OCI-LY3 (cell line): ENCODE measurements at regions not wholly inside any gene's neighbourhood (a gene's known extent, or its start where the extent isn't known, plus 50 kb on each side); places are given as distances from the start of the nearest gene placed in this dataset.

ENCODE experiments used
- H2AFZ ChIP-seq: fragments of 200-600, 300-600 bp; shearing (Covaris generic); 2 replicates; pipeline ENCODE4 v1.6.0; 2014; ENCODE audit warnings: antibody characterized with exemption, low read depth, low read length
- H3K27ac ChIP-seq: fragments of 200-600, 300-600 bp; sonication (generic); 2 replicates; pipeline ENCODE4 v1.5.1; 2014; ENCODE audit warnings: mild to moderate bottlenecking, low read length, moderate library complexity, mixed read lengths
- H3K27me3 ChIP-seq: fragments of 200-600, 300-600 bp; sonication (generic); 2 replicates; pipeline ENCODE4 v1.6.1; 2014; ENCODE audit warnings: low read depth, low read length, mixed read lengths
- H3K36me3 ChIP-seq: fragments of 200-600, 300-600 bp; sonication (generic); replicated peaks from 2 replicates; pipeline ENCODE3; 2014; ENCODE audit warnings: low read depth, low read length, mixed read lengths
- H3K4me1 ChIP-seq: fragments of 300-600, 200-600 bp; sonication (generic); 2 replicates; pipeline ENCODE4 v1.6.1; 2014; ENCODE audit warnings: low read length, mixed read lengths
- H3K4me2 ChIP-seq: fragments of 200-600, 300-600 bp; sonication (generic); 2 replicates; pipeline ENCODE4 v1.6.1; 2014; ENCODE audit warnings: low read length, mixed read lengths
- H3K4me3 ChIP-seq: fragments of 300-600, 200-600 bp; sonication (generic); 2 replicates; pipeline ENCODE4 v1.5.1; 2014; ENCODE audit warnings: antibody characterized with exemption, mild to moderate bottlenecking, low read length, moderate library complexity
- H3K79me2 ChIP-seq: fragments of 300-600, 200-600 bp; shearing (Covaris generic); 2 replicates; pipeline ENCODE4 v1.6.1; 2014; ENCODE audit warnings: mild to moderate bottlenecking, low read length, mixed read lengths
- H3K9ac ChIP-seq: fragments of 300-600, 200-600 bp; shearing (Covaris generic); 2 replicates; pipeline ENCODE4 v1.6.0; 2014; ENCODE audit warnings: mild to moderate bottlenecking, low read length, moderate library complexity
- H3K9me3 ChIP-seq: fragments of 200-600, 300-600 bp; shearing (Covaris generic); 2 replicates; pipeline ENCODE4 v1.6.1; 2014; ENCODE audit warnings: low read length, mixed read lengths; ENCODE audit not compliant: insufficient read depth
- H4K20me1 ChIP-seq: fragments of 200-600, 300-600 bp; sonication (generic); 2 replicates; pipeline ENCODE4 v1.6.1; 2016; ENCODE audit warnings: low read length, mixed read lengths; ENCODE audit not compliant: insufficient read depth
- EZH2phosphoT487 ChIP-seq: fragments of 200-600 bp; shearing (Covaris generic); IDR thresholded peaks from 2 replicates; pipeline ENCODE4 v1.6.1; 2018; ENCODE audit warnings: antibody characterized with exemption, mixed run types, low read depth
- TF ChIP-seq, protein P1 (sequence below): fragments of 200-600, 300-600 bp; sonication (generic); IDR thresholded peaks from 2 replicates; pipeline ENCODE4 v1.5.1; 2014; ENCODE audit warnings: antibody characterized with exemption, low read length, low read depth

DNA sequence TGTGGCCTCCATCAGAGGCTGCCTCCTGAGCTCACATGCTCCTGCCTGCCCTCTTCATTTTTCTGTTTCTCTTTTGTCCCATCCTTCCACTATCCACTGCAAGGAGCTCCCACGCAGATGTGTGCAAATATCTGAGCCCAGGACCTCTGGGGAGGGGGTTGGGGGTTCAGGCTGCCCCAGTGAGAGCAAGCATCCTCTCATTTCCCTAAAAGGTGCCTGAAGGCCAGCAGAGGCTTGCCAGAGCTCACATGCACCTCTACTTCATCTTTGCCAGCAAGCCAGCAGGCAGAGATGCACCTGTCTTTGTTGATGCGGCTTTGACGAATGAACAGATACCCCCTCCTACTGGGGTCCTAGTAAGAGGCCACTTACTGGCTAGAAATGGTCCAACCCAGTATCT, 128.8 kb downstream of the FGF9 start:
- H3K27me3 ChIP-seq, result no peaks in the 10 kb centered on the region
- H4K20me1 ChIP-seq, result no peaks in the 10 kb centered on the region
- H3K36me3 ChIP-seq, result no peaks in the 10 kb centered on the region
- no peak overlapping the region for H2AFZ ChIP-seq
- no peak overlapping the region for H3K4me3 ChIP-seq
- no peak overlapping the region for H3K27ac ChIP-seq
- H3K4me2 ChIP-seq, result no peak overlapping the region
- TF ChIP-seq, protein P1, sequence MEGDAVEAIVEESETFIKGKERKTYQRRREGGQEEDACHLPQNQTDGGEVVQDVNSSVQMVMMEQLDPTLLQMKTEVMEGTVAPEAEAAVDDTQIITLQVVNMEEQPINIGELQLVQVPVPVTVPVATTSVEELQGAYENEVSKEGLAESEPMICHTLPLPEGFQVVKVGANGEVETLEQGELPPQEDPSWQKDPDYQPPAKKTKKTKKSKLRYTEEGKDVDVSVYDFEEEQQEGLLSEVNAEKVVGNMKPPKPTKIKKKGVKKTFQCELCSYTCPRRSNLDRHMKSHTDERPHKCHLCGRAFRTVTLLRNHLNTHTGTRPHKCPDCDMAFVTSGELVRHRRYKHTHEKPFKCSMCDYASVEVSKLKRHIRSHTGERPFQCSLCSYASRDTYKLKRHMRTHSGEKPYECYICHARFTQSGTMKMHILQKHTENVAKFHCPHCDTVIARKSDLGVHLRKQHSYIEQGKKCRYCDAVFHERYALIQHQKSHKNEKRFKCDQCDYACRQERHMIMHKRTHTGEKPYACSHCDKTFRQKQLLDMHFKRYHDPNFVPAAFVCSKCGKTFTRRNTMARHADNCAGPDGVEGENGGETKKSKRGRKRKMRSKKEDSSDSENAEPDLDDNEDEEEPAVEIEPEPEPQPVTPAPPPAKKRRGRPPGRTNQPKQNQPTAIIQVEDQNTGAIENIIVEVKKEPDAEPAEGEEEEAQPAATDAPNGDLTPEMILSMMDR, result no peak
- TF ChIP-seq EZH2phosphoT487, result no peak
- H3K9me3 ChIP-seq, result no peaks in the 10 kb centered on the region
- H3K79me2 ChIP-seq, result no peaks in the 10 kb centered on the region
- no peak overlapping the region for H3K9ac ChIP-seq
- H3K4me1 ChIP-seq, result no peaks in the 10 kb centered on the region

DNA sequence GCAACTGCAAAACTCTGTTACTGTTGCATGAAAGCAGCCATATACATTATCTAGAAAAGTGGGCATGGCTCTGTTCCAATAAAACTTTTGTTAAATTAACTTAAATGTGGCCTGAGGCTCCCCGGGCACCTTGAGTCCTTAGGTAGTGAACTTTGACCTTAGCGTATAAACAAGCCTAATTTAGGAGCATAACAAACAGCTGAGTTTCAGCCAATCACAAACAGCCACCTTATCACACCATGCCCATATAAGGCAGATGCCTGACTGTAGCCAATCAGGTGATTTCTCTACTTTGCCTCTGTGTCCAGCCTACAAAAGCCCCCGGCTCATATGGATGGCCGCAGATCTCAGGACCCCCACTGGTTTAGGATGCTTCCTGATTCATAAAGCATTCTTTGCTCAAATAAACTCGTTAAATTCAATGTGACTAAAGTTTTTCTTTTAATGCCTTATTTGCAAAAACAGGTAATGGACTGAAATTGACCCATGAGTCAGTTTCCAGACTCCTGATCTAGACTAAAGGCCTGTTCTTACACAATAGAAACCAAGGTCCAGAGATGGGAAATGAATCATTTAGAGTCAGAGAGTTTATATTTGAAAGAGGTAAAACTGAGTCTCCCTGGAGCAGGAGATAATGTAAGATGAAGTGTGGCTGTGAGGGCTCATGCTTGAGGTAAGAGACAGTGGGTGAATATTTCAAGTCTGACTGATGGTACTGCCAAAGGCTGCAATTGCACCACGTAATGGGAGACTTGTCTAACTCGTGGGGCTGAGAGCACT, 130.2 kb downstream of the FGF9 start:
- no peak overlapping the region for H3K4me2 ChIP-seq
- no peak for TF ChIP-seq EZH2phosphoT487
- TF ChIP-seq, protein P1, result no peak
- no peak overlapping the region for H3K27ac ChIP-seq
- H3K9me3 ChIP-seq, result no peaks in the 10 kb centered on the region
- no peaks in the 10 kb centered on the region for H3K27me3 ChIP-seq
- H2AFZ ChIP-seq, result no peak overlapping the region
- no peaks in the 10 kb centered on the region for H3K4me1 ChIP-seq
- H3K9ac ChIP-seq, result no peak overlapping the region
- H3K79me2 ChIP-seq, result no peaks in the 10 kb centered on the region
- no peak overlapping the region for H3K4me3 ChIP-seq
- no peaks in the 10 kb centered on the region for H3K36me3 ChIP-seq
- no peaks in the 10 kb centered on the region for H4K20me1 ChIP-seq

DNA sequence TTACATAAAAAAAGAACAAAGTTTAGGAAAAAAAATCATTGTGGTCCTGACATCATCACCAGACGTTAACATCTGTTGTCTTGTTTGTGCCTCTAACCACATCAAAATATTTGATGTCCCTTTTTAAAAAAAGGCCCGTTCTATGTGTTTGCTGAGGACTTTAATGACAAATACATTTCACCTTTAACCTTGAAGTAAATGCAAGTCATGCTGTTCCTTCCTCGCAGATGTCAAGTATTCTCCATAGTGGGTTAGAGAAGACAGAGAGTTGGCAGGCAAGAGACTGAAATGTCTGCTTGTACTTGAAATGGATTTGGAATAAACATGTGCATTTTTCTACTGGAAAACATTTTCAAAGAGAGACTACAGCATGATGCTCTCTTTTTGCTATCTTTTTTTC, 134.9 kb downstream of the FGF9 start:
- H3K27ac ChIP-seq, result no peak overlapping the region
- H3K79me2 ChIP-seq, result no peaks in the 10 kb centered on the region
- no peaks in the 10 kb centered on the region for H4K20me1 ChIP-seq
- no peak overlapping the region for H3K4me3 ChIP-seq
- no peaks in the 10 kb centered on the region for H3K27me3 ChIP-seq
- H3K36me3 ChIP-seq, result no peaks in the 10 kb centered on the region
- no peak for TF ChIP-seq EZH2phosphoT487
- TF ChIP-seq, protein P1, result no peak
- no peak overlapping the region for H2AFZ ChIP-seq
- H3K9ac ChIP-seq, result no peak overlapping the region
- H3K4me2 ChIP-seq, result no peak overlapping the region
- H3K9me3 ChIP-seq, result no peaks in the 10 kb centered on the region
- H3K4me1 ChIP-seq, result no peaks in the 10 kb centered on the region

DNA sequence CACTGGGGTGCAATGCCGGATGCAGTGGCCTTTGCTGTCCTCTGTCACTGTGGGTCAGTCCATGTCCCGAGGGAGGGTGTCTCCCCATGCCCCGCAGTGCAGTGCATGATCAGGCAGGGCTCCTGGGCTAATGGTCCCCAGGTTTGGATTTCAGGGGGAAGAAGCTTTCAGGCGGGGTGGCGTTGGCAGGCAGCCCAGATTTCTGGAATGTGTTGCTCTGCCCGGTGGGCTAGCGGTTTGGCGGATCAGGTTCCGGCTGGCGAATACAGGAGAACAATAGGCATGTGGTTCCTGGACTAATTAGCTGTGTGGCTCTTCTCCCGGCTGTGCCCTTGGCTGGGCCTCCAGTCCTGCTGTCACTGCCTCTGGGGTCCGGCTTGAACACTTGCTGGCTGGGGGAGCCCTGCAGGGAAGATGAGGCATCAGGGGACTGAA, 141.3 kb downstream of the FGF9 start:
- no peak overlapping the region for H3K4me2 ChIP-seq
- no peaks in the 10 kb centered on the region for H4K20me1 ChIP-seq
- H3K9ac ChIP-seq, result no peak overlapping the region
- H3K4me1 ChIP-seq, result no peaks in the 10 kb centered on the region
- H2AFZ ChIP-seq, result no peak overlapping the region
- H3K9me3 ChIP-seq, result no peaks in the 10 kb centered on the region
- H3K79me2 ChIP-seq, result no peaks in the 10 kb centered on the region
- no peaks in the 10 kb centered on the region for H3K27me3 ChIP-seq
- TF ChIP-seq EZH2phosphoT487, result no peak
- TF ChIP-seq, protein P1, result no peak
- no peak overlapping the region for H3K27ac ChIP-seq
- no peaks in the 10 kb centered on the region for H3K36me3 ChIP-seq
- H3K4me3 ChIP-seq, result no peak overlapping the region
